K562 (cell line): ENCODE measurements at regions not wholly inside any gene's neighbourhood (a gene's known extent, or its start where the extent isn't known, plus 50 kb on each side); places are given as distances from the start of the nearest gene placed in this dataset.

Experiments used
- ATAC-seq: fragments of 200-7000 bp; cut with Tn5 transposase; 3 replicates; pipeline ENCODE4 v1.9.1; 2020; ENCODE audit warnings: moderate library complexity
- BruUV-seq: library from RNA; stranded (reverse); fragments of 400-500 nt; replicated peaks from 2 replicates; lab custom pipeline; 2021; lab: Mats Ljungman, UMichigan
- CTCF ChIA-PET: fragments of 300-600 bp; formaldehyde crosslinking; extraction: SDS; loops from one replicate; lab custom pipeline; 2021; ENCODE audit warnings: low intra/inter-chr PET ratio; lab: Yijun Ruan, JAX
- POLR2A ChIA-PET: fragments of 300-600, 350-650 bp; sonication (Branson Sonifier 250); formaldehyde crosslinking; extraction: SDS; loops from one replicate; lab custom pipeline; 2021; ENCODE audit warnings: antibody characterized with exemption, inconsistent platforms; lab: Yijun Ruan, JAX
- DNase-seq, 4 experiments: peaks; one replicate each; pipeline versions ENCODE4 v3.0.0 to v3.0.0-alpha.2; 2011 to 2018; ENCODE audit warnings: low spot score in 3 of 4, mixed read lengths in 3 of 4; ENCODE audit errors: extremely low read depth in 1 of 4
- FAIRE-seq: peaks from 2 replicates; lab custom pipeline; 2011; peaks lifted over from hg19 to GRCh38; lab: Jason Lieb, UNC
- H2AFZ ChIP-seq: 2 replicates; pipeline ENCODE4 v1.6.0; 2011; ENCODE audit warnings: low read depth, low read length, control low read depth, inconsistent platforms
- H3K27ac ChIP-seq: fragments of 200-600 bp; 3 replicates; pipeline ENCODE4 v1.8.0; 2011; ENCODE audit warnings: low read depth, mild to moderate bottlenecking, control low read depth, inconsistent platforms, low read length, moderate library complexity, mixed read lengths; ENCODE audit errors: extremely low read depth
- H3K27me3 ChIP-seq, 2 experiments: fragments of 300-600 bp in 1 of 2; 2 replicates in 1 of 2; 3 replicates in 1 of 2; pipeline versions ENCODE4 v1.6.0 to v1.8.0; 2011; ENCODE audit warnings: inconsistent platforms in 2 of 2, low read length in 2 of 2, mild to moderate bottlenecking in 1 of 2, mixed read lengths in 1 of 2, moderate library complexity in 1 of 2; ENCODE audit not compliant: control insufficient read depth in 2 of 2, insufficient read depth in 2 of 2
- H3K36me3 ChIP-seq: fragments of 300-600 bp; 3 replicates; pipeline ENCODE4 v1.8.0; 2011; ENCODE audit warnings: mild to moderate bottlenecking, low read length, inconsistent platforms; ENCODE audit not compliant: control insufficient read depth, insufficient read depth
- H3K4me1 ChIP-seq, 2 experiments: fragments of 200-600 bp in 1 of 2; replicated peaks in 1 of 2; 2 replicates in 1 of 2; 3 replicates in 1 of 2; pipeline versions ENCODE4 v1.5.1 to v1.8.0; 2011; ENCODE audit warnings: inconsistent platforms in 2 of 2, low read length in 2 of 2, mild to moderate bottlenecking in 1 of 2, mixed read lengths in 1 of 2, moderate library complexity in 1 of 2; ENCODE audit not compliant: control insufficient read depth in 2 of 2, insufficient read depth in 2 of 2
- H3K4me2 ChIP-seq: 2 replicates; pipeline ENCODE4 v1.6.1; 2011; ENCODE audit warnings: low read length, control low read depth, inconsistent platforms, mixed read lengths; ENCODE audit not compliant: insufficient read depth
- H3K4me3 ChIP-seq: fragments of 200-600 bp; sonication (generic), shearing (Covaris generic); 2 replicates; pipeline ENCODE4 v1.5.1; 2016; ENCODE audit warnings: control low read depth, inconsistent platforms
- H3K79me2 ChIP-seq: fragments of 200-600 bp; 3 replicates; pipeline ENCODE4 v1.8.0; 2011; ENCODE audit warnings: low read length, inconsistent platforms; ENCODE audit not compliant: control insufficient read depth, insufficient read depth
- H3K9ac ChIP-seq, 2 experiments: 2 replicates each; pipeline versions ENCODE4 v1.6.0 to v1.6.1; 2011; ENCODE audit warnings: low read depth in 2 of 2, low read length in 2 of 2, control low read depth in 1 of 2, inconsistent platforms in 1 of 2, mild to moderate bottlenecking in 1 of 2, mixed read lengths in 1 of 2; ENCODE audit not compliant: insufficient read depth in 1 of 2
- H3K9me1 ChIP-seq: one replicate; pipeline ENCODE4 v1.6.0; 2011; ENCODE audit warnings: inconsistent platforms, mild to moderate bottlenecking, low read length, moderate library complexity; ENCODE audit not compliant: control insufficient read depth, insufficient read depth
- H3K9me3 ChIP-seq: replicated peaks from 2 replicates; pipeline ENCODE4 v1.5.1; 2011; ENCODE audit warnings: low read depth, low read length, inconsistent platforms; ENCODE audit not compliant: control insufficient read depth, insufficient read depth
- H4K20me1 ChIP-seq: replicated peaks from 2 replicates; pipeline ENCODE4 v1.6.1; 2011; ENCODE audit warnings: low read length, inconsistent platforms, mixed read lengths; ENCODE audit not compliant: control insufficient read depth, insufficient read depth
- ETS2 ChIP-seq: IDR thresholded peaks from 2 replicates; pipeline ENCODE4 v1.6.1; 2016; ENCODE audit warnings: borderline replicate concordance, missing genetic modification characterization, mild to moderate bottlenecking, moderate library complexity, missing compliant biosample characterization; ENCODE audit not compliant: poor library complexity, severe bottlenecking
- FOXA3 ChIP-seq, 2 experiments: fragments of 450-650 bp in 1 of 2; sonication (generic) in 1 of 2; formaldehyde crosslinking; IDR thresholded peaks in 1 of 2; conservative IDR thresholded peaks in 1 of 2; 2 replicates each; pipeline versions ENCODE4 v1.4.0 to v1.8.0; 2020 to 2022; ENCODE audit warnings: mild to moderate bottlenecking in 2 of 2, missing genetic modification reagents in 1 of 2
- HNRNPUL1 ChIP-seq: fragments of 200-400 bp; formaldehyde crosslinking; IDR thresholded peaks from 2 replicates; pipeline ENCODE4 v1.6.1; 2017; ENCODE audit warnings: low read length
- KLF13 ChIP-seq: fragments of 450-650 bp; IDR thresholded peaks from 2 replicates; pipeline ENCODE4 v1.6.1; 2016; ENCODE audit warnings: missing genetic modification characterization, low read depth, mild to moderate bottlenecking, missing compliant biosample characterization, moderate library complexity, borderline replicate concordance
- POLR2B ChIP-seq: fragments of 450-650 bp; IDR thresholded peaks from 2 replicates; pipeline ENCODE4 v1.6.1; 2018; ENCODE audit warnings: low read depth; ENCODE audit not compliant: partially characterized antibody
- ZNF174 ChIP-seq: fragments of 250-450 bp; sonication (Bioruptor Pico); IDR thresholded peaks from 2 replicates; pipeline ENCODE4 v1.4.0; 2020; ENCODE audit warnings: mild to moderate bottlenecking
- ZNF41 ChIP-seq: fragments of 250-450 bp; sonication (Bioruptor Pico); conservative IDR thresholded peaks from 2 replicates; pipeline ENCODE4 v1.4.0; 2020; ENCODE audit warnings: mild to moderate bottlenecking
- ZNF785 ChIP-seq: fragments of 250-450 bp; sonication (Bioruptor Pico); IDR thresholded peaks from 2 replicates; pipeline ENCODE4 v1.4.0; 2020; ENCODE audit warnings: mild to moderate bottlenecking
- WGBS: fragments of 100-300 bp; shearing (Covaris generic); methylation state at CpG from one replicate; pipeline ENCODE4 v1.1.6; 2016; ENCODE audit warnings: low coverage, mixed read lengths; ENCODE audit not compliant: insufficient coverage; ENCODE audit errors: missing lambda C conversion rate; 5-methylcytosine and 5-hydroxymethylcytosine counted together
- in situ Hi-C: fragments of 300-500 bp; cut with MboI; formaldehyde crosslinking; loops from 4 replicates; pipeline ENCODE4 v1.15.0; 2018; ENCODE audit warnings: inconsistent platforms, mixed read lengths
- intact Hi-C: fragments of 100-400 bp; cut with micrococcal nuclease; formaldehyde crosslinking; loops from 2 replicates; pipeline ENCODE4 v1.14.2; 2022

- 2% methylated on average over 9 of the region's 9 CpGs for WGBS
- POLR2A ChIA-PET, result interaction anchor here (0.7 kb wide), 1 partner anchor 842 kb away, joined by 3 read pairs; no protein-coding TSS in a partner anchor
- Histone ChIP-seq H3K36me3 (no peaks in the 10 kb centered on the region), H3K79me2 (no peaks in the 10 kb centered on the region), H3K27ac (no peak overlapping the region), H3K9me3 (no peaks in the 10 kb centered on the region), H3K9ac (no peak overlapping the region), H3K4me1 (no peaks in the 10 kb centered on the region), H2AFZ (no peak overlapping the region), H3K9me1 (no peaks in the 10 kb centered on the region), H4K20me1 (no peaks in the 10 kb centered on the region), H3K4me2 (no peak overlapping the region), H3K27me3 (no peaks in the 10 kb centered on the region), H3K4me3 (no peak overlapping the region)
- DNase-seq, result no peak
- CTCF ChIA-PET, result no interaction called here
- TF ChIP-seq KLF13 (no peak), POLR2B (no peak), ZNF785 (CRISPR knock-in tag) (no peak), ZNF41 (no peak), HNRNPUL1 (no peak), ZNF174 (CRISPR knock-in tag) (no peak), FOXA3 (CRISPR knock-in tag; conservative IDR thresholded peaks at IDR 0.05 in 1 of 2, IDR thresholded peaks at IDR 0.05 in 1 of 2) (no peak), ETS2 (tag) (no peak)
- FAIRE-seq, result no peak
- no TSS peak for BruUV-seq
- ATAC-seq, result no peak
- in situ Hi-C loops (no loop called here), intact Hi-C loops (no loop called here)
These were observed 339.7 kb downstream of the USP25 start for GRCh38 chr21:16069178-16070112.
